GM12878 (cell line): ENCODE measurements at regions not wholly inside any gene's neighbourhood (a gene's known extent, or its start where the extent isn't known, plus 50 kb on each side); places are given as distances from the start of the nearest gene placed in this dataset.

Source experiments
- BRCA1 ChIP-seq: IDR thresholded peaks from 2 replicates; pipeline ENCODE4 v1.6.1; 2011; ENCODE audit warnings: low read depth, low read length, improper control_type of control experiment
- CREM ChIP-seq: IDR thresholded peaks from 2 replicates; pipeline ENCODE4 v1.6.1; 2014; ENCODE audit warnings: antibody characterized with exemption, low read depth
- NR2C2 ChIP-seq: IDR thresholded peaks from 2 replicates; pipeline ENCODE4 v1.6.1; 2011; ENCODE audit warnings: borderline replicate concordance, low read depth; ENCODE audit not compliant: control insufficient read depth, insufficient read length
- POU2F2 ChIP-seq: IDR thresholded peaks from 3 replicates; pipeline ENCODE4 v1.6.1; 2011; ENCODE audit warnings: low read depth, mild to moderate bottlenecking, low read length, borderline replicate concordance
- RBBP5 ChIP-seq: fragments of 200-600 bp; sonication (generic); conservative IDR thresholded peaks from 2 replicates; pipeline ENCODE4 v1.6.1; 2016
- RFX5 ChIP-seq: IDR thresholded peaks from 2 replicates; pipeline ENCODE4 v1.6.1; 2011; ENCODE audit warnings: low read depth, low read length, improper control_type of control experiment
- ZNF274 ChIP-seq: IDR thresholded peaks from one replicate; pipeline ENCODE4 v1.8.0; 2011; ENCODE audit not compliant: insufficient read length, insufficient read depth
- ZSCAN29 ChIP-seq: fragments of 450-650 bp; IDR thresholded peaks from 2 replicates; pipeline ENCODE4 v1.6.1; 2017; ENCODE audit warnings: mild to moderate bottlenecking, moderate library complexity
- TF ChIP-seq, protein P1 (sequence below): IDR thresholded peaks from 2 replicates; pipeline ENCODE4 v1.6.1; 2012; ENCODE audit warnings: low read depth, low read length, improper control_type of control experiment
- TF ChIP-seq, protein P2 (sequence below), 3 experiments: IDR thresholded peaks in 2 of 3; conservative IDR thresholded peaks in 1 of 3; 2 replicates each; pipeline ENCODE4 v1.5.1; 2011; ENCODE audit warnings: low read depth in 3 of 3, low read length in 3 of 3, mild to moderate bottlenecking in 3 of 3, control low read depth in 2 of 3, moderate library complexity in 2 of 3, inconsistent platforms in 1 of 3, mixed read lengths in 1 of 3; ENCODE audit not compliant: control insufficient read depth in 2 of 3, insufficient read depth in 1 of 3; ENCODE audit errors: extremely low read depth in 1 of 3

DNA sequence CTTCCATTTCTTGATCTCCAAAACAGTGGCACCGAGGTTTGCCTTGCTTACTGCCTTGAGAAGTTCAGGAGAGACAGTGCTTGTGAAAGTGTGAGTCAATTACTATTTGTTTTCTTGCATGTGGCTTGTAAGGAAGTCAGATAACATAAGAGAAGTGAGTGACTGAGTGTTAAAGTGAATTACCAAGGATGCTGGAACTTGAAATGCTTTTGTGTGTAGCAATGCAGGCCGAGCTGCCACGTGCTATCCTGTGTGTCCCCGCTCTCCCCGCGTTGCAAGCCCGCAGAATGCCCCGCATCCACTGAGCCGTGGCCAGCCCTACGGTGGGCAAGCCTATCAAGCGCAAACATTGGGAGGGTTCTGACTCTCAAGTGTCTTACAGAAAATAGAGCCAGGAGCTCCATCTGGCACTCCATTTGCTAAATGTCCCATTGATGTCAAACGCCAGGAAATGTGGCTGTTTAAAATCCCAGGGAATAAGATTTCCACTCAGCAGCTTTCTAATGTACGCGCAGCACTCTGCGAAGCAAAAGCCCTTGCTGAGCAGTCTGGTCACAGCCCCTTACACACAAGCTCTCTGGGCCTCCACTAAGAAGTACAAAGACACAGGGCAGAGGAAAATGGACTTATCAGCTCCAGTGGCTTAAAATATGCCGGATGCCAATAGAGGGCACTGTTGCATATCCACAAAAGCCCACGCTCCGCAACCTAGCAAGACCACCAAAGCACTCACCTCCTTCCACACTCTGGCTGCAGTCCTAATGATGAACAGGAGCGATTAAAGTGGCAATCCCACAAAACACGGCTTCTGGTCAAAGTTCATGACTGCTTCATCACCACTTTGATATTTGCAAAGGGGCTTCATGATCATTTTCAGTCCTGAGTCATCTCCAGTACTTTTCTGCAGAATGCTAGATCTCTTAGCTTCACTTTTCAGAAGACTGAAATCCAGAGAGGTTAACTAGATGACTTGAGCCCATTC, 158.0 kb upstream of the ITGB1 start:
- TF ChIP-seq POU2F2 (no peak), NR2C2 (no peak), RBBP5 (no peak), ZNF274 (no peak), BRCA1 (no peak), ZSCAN29 (no peak), CREM (no peak), RFX5 (no peak)
- TF ChIP-seq, protein P1, sequence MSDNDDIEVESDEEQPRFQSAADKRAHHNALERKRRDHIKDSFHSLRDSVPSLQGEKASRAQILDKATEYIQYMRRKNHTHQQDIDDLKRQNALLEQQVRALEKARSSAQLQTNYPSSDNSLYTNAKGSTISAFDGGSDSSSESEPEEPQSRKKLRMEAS: no peak
- TF ChIP-seq, protein P2, sequence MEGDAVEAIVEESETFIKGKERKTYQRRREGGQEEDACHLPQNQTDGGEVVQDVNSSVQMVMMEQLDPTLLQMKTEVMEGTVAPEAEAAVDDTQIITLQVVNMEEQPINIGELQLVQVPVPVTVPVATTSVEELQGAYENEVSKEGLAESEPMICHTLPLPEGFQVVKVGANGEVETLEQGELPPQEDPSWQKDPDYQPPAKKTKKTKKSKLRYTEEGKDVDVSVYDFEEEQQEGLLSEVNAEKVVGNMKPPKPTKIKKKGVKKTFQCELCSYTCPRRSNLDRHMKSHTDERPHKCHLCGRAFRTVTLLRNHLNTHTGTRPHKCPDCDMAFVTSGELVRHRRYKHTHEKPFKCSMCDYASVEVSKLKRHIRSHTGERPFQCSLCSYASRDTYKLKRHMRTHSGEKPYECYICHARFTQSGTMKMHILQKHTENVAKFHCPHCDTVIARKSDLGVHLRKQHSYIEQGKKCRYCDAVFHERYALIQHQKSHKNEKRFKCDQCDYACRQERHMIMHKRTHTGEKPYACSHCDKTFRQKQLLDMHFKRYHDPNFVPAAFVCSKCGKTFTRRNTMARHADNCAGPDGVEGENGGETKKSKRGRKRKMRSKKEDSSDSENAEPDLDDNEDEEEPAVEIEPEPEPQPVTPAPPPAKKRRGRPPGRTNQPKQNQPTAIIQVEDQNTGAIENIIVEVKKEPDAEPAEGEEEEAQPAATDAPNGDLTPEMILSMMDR (IDR thresholded peaks at IDR 0.05 in 2 of 3, conservative IDR thresholded peaks at IDR 0.05 in 1 of 3; ENCODE audit: control insufficient read depth in 2 of 3, extremely low read depth in 1 of 3, insufficient read depth in 1 of 3, low read depth in 3 of 3, low read length in 3 of 3): peak in 2 of 3 experiments; percentile 14 to 24; a peak in 2 of 6 replicates
